DND-41 (cell line): ENCODE measurements at regions not wholly inside any gene's neighbourhood (a gene's known extent, or its start where the extent isn't known, plus 50 kb on each side); places are given as distances from the start of the nearest gene placed in this dataset.
"Not testable (repeated sequence)": the region's sequence is repeated elsewhere in the genome, so short reads cannot be mapped to it uniquely, and the experiment has no call there.

ENCODE experiments used
- ATAC-seq: fragments of 200-7000 bp; cut with Tn5 transposase; 3 replicates; pipeline ENCODE4 v1.9.1; 2021; ENCODE audit warnings: low read depth; ENCODE audit not compliant: insufficient read depth
- DNase-seq: peaks from one replicate; pipeline ENCODE4 v3.0.0-alpha.2; 2020
- H2AFZ ChIP-seq: 2 replicates; pipeline ENCODE4 v1.6.0; 2012; ENCODE audit warnings: low read depth, low read length
- H3K27ac ChIP-seq: 2 replicates; pipeline ENCODE4 v1.5.1; 2012; ENCODE audit warnings: low read length, inconsistent platforms
- H3K27me3 ChIP-seq: fragments of 200-600 bp; sonication (generic); 2 replicates; pipeline ENCODE4 v1.6.0; 2012; ENCODE audit warnings: low read length, mild to moderate bottlenecking, inconsistent platforms; ENCODE audit not compliant: insufficient read depth, poor library complexity
- H3K36me3 ChIP-seq: 2 replicates; pipeline ENCODE4 v1.5.1; 2012; ENCODE audit warnings: low read length, inconsistent platforms; ENCODE audit not compliant: insufficient read depth
- H3K4me1 ChIP-seq: 2 replicates; pipeline ENCODE4 v1.5.1; 2012; ENCODE audit warnings: mild to moderate bottlenecking, low read length; ENCODE audit not compliant: insufficient read depth
- H3K4me2 ChIP-seq: 2 replicates; pipeline ENCODE4 v1.6.0; 2012; ENCODE audit warnings: mild to moderate bottlenecking, moderate library complexity, low read length, inconsistent platforms; ENCODE audit not compliant: insufficient read depth
- H3K4me3 ChIP-seq, 2 experiments: fragments of 200-600 bp in 1 of 2; shearing (Covaris generic) in 1 of 2; 2 replicates each; pipeline ENCODE4 v1.5.1; 2012 to 2016; ENCODE audit warnings: inconsistent platforms in 2 of 2, low read length in 2 of 2, mild to moderate bottlenecking in 2 of 2, low read depth in 1 of 2, moderate library complexity in 1 of 2
- H3K79me2 ChIP-seq: 2 replicates; pipeline ENCODE4 v1.6.0; 2012; ENCODE audit warnings: low read length, inconsistent platforms; ENCODE audit not compliant: insufficient read depth
- H3K9ac ChIP-seq: 2 replicates; pipeline ENCODE4 v1.6.0; 2012; ENCODE audit warnings: low read depth, mild to moderate bottlenecking, inconsistent platforms, low read length, moderate library complexity
- H3K9me3 ChIP-seq: 2 replicates; pipeline ENCODE4 v1.5.1; 2012; ENCODE audit warnings: low read length, moderate library complexity, mild to moderate bottlenecking, inconsistent platforms; ENCODE audit not compliant: insufficient read depth, severe bottlenecking
- H4K20me1 ChIP-seq: 2 replicates; pipeline ENCODE4 v1.6.0; 2012; ENCODE audit warnings: low read length; ENCODE audit not compliant: insufficient read depth
- CTCF ChIP-seq: IDR thresholded peaks from 2 replicates; pipeline ENCODE4 v1.5.1; 2012; ENCODE audit warnings: borderline replicate concordance, low read length, moderate library complexity, mild to moderate bottlenecking; ENCODE audit not compliant: poor library complexity, severe bottlenecking; ENCODE audit errors: extremely low read depth
- EZH2 ChIP-seq: IDR thresholded peaks from 3 replicates; pipeline ENCODE4 v1.6.1; 2012; ENCODE audit warnings: borderline replicate concordance, low read depth, mild to moderate bottlenecking, moderate library complexity, low read length, inconsistent platforms; ENCODE audit not compliant: severe bottlenecking

GRCh38 chr2:8252997-8253694 is 428.7 kb upstream of the ID2 start:
- Histone ChIP-seq H2AFZ (no peak overlapping the region), H4K20me1 (no peaks in the 10 kb centered on the region), H3K9me3 (peaks cover 14% of the 10 kb centered on the region), H3K79me2 (no peaks in the 10 kb centered on the region), H3K27me3 (no peaks in the 10 kb centered on the region), H3K4me2 (no peak overlapping the region), H3K36me3 (no peaks in the 10 kb centered on the region), H3K27ac (no peak overlapping the region), H3K4me3 (no peak overlapping the region), H3K9ac (no peak overlapping the region), H3K4me1 (peaks cover 19% of the 10 kb centered on the region)
- peak; percentile 38 for DNase-seq
- TF ChIP-seq CTCF (no peak), EZH2 (no peak)
- peak; percentile 69 for ATAC-seq

GRCh38 chr2:8253781-8254180 is 428.1 kb upstream of the ID2 start:
- DNase-seq (no peak), ATAC-seq (peak; percentile 63)
- Histone ChIP-seq H3K9me3 (peaks cover 14% of the 10 kb centered on the region), H3K9ac (no peak overlapping the region), H3K27me3 (no peaks in the 10 kb centered on the region), H3K79me2 (no peaks in the 10 kb centered on the region), H3K27ac (no peak overlapping the region), H3K36me3 (no peaks in the 10 kb centered on the region), H4K20me1 (no peaks in the 10 kb centered on the region), H3K4me3 (no peak overlapping the region), H3K4me1 (peaks cover 19% of the 10 kb centered on the region), H3K4me2 (no peak overlapping the region), H2AFZ (no peak overlapping the region)
- TF ChIP-seq CTCF (no peak), EZH2 (no peak)

GRCh38 chr2:8254214-8254613 is 427.6 kb upstream of the ID2 start:
- not testable (repeated sequence) for H3K4me3 ChIP-seq, H2AFZ ChIP-seq, H3K4me2 ChIP-seq, H3K27ac ChIP-seq, H4K20me1 ChIP-seq, H3K79me2 ChIP-seq, DNase-seq, H3K36me3 ChIP-seq, H3K9ac ChIP-seq, H3K27me3 ChIP-seq
- peaks cover 14% of the 10 kb centered on the region for H3K9me3 ChIP-seq
- ATAC-seq, result peak; percentile 59
- peaks cover 19% of the 10 kb centered on the region for H3K4me1 ChIP-seq

GRCh38 chr2:8254791-8255447 is 426.9 kb upstream of the ID2 start:
- Histone ChIP-seq H3K4me1 (peaks cover 19% of the 10 kb centered on the region), H3K79me2 (no peaks in the 10 kb centered on the region), H3K9me3 (peaks cover 11% of the 10 kb centered on the region), H3K9ac (no peak overlapping the region), H2AFZ (no peak overlapping the region), H3K36me3 (no peaks in the 10 kb centered on the region), H3K4me3 (no peak overlapping the region), H4K20me1 (no peaks in the 10 kb centered on the region), H3K27me3 (no peaks in the 10 kb centered on the region), H3K27ac (no peak overlapping the region), H3K4me2 (no peak overlapping the region)
- ATAC-seq, result no peak
- TF ChIP-seq CTCF (no peak), EZH2 (no peak)
- no peak for DNase-seq
